Esophagus muscularis mucosa (tissue), 4 donors: ENCODE measurements at regions not wholly inside any gene's neighbourhood (a gene's known extent, or its start where the extent isn't known, plus 50 kb on each side); places are given as distances from the start of the nearest gene placed in this dataset.

Source experiments
- CTCF ChIP-seq, 3 experiments: fragments of 200-600 bp in 2 of 3; fragments of 450-650 bp in 1 of 3; sonication (generic) in 2 of 3; IDR thresholded peaks; one replicate each; pipeline ENCODE4 v1.5.1; 2017 to 2019; ENCODE audit warnings: antibody characterized with exemption in 3 of 3, mild to moderate bottlenecking in 2 of 3, moderate library complexity in 1 of 3
- EP300 ChIP-seq: sonication (generic); formaldehyde crosslinking; IDR thresholded peaks from one replicate; pipeline ENCODE4 v1.6.1; 2017; ENCODE audit warnings: antibody characterized with exemption
- POLR2A ChIP-seq: fragments of 450-650 bp; IDR thresholded peaks from one replicate; pipeline ENCODE4 v1.6.1; 2017; ENCODE audit warnings: antibody characterized with exemption, moderate library complexity, mild to moderate bottlenecking, low read depth

GRCh38 chr10:4699950-4700730 is 125.9 kb upstream of the AKR1E2 start:
- TF ChIP-seq EP300 (no peak), CTCF (IDR thresholded peaks at IDR 0.05) (no peak), POLR2A (no peak)
